Activated gamma-delta T cell (primary cell): ENCODE measurements at regions not wholly inside any gene's neighbourhood (a gene's known extent, or its start where the extent isn't known, plus 50 kb on each side); places are given as distances from the start of the nearest gene placed in this dataset.

Experiments used
- DNase-seq: peaks from one replicate; lab custom pipeline; 2025; lab: John Stamatoyannopoulos, UW

GRCh38 chr4:180794333-180794732 is 1448.9 kb upstream of the TENM3 start:
- DNase-seq: no peak

- no peak for DNase-seq
Observed at GRCh38 chr4:180798036-180798577, 1445.1 kb upstream of the TENM3 start.

GRCh38 chr4:180799798-180800197 is 1443.4 kb upstream of the TENM3 start:
- no peak for DNase-seq

GRCh38 chr4:180805101-180805500 is 1438.1 kb upstream of the TENM3 start:
- no peak for DNase-seq

- no peak for DNase-seq
Observed at GRCh38 chr4:180808862-180809261, 1434.3 kb upstream of the TENM3 start.

- DNase-seq: no peak
Observed at GRCh38 chr4:180809439-180809838, 1433.8 kb upstream of the TENM3 start.

- DNase-seq: no peak
Observed at GRCh38 chr4:180810581-180810980, 1432.6 kb upstream of the TENM3 start.

GRCh38 chr4:180811556-180811955 is 1431.6 kb upstream of the TENM3 start:
- DNase-seq: no peak

- DNase-seq: no peak
Observed at GRCh38 chr4:180812783-180813182, 1430.4 kb upstream of the TENM3 start.

GRCh38 chr4:180814875-180815417 is 1428.3 kb upstream of the TENM3 start:
- no peak for DNase-seq

GRCh38 chr4:180817529-180817928 is 1425.7 kb upstream of the TENM3 start:
- no peak for DNase-seq

GRCh38 chr4:180823108-180823507 is 1420.1 kb upstream of the TENM3 start:
- DNase-seq: no peak

GRCh38 chr4:180827232-180828009 is 1415.8 kb upstream of the TENM3 start:
- DNase-seq: no peak

- DNase-seq: no peak
Observed at GRCh38 chr4:180828455-180829018, 1414.7 kb upstream of the TENM3 start.

- no peak for DNase-seq
Observed at GRCh38 chr4:180832073-180832472, 1411.1 kb upstream of the TENM3 start.

GRCh38 chr4:180840142-180840541 is 1403.1 kb upstream of the TENM3 start:
- no peak for DNase-seq

- DNase-seq: no peak
Observed at GRCh38 chr4:180850318-180850940, 1392.8 kb upstream of the TENM3 start.

- DNase-seq: no peak
Observed at GRCh38 chr4:180852738-180853137, 1390.5 kb upstream of the TENM3 start.

- no peak for DNase-seq
Observed at GRCh38 chr4:180855184-180855583, 1388.0 kb upstream of the TENM3 start.

- DNase-seq: no peak
Observed at GRCh38 chr4:180860089-180860720, 1383.0 kb upstream of the TENM3 start.

GRCh38 chr4:180861651-180862050 is 1381.6 kb upstream of the TENM3 start:
- DNase-seq: no peak

- DNase-seq: no peak
Observed at GRCh38 chr4:180866933-180867643, 1376.1 kb upstream of the TENM3 start.
